Inferior parietal cortex (tissue), 1 donor: ENCODE measurements at regions not wholly inside any gene's neighbourhood (a gene's known extent, or its start where the extent isn't known, plus 50 kb on each side); places are given as distances from the start of the nearest gene placed in this dataset.

Experiments
- DNase-seq: peaks from one replicate; pipeline ENCODE4 v3.0.0-alpha.2; 2016; ENCODE audit errors: extremely low spot score

DNA sequence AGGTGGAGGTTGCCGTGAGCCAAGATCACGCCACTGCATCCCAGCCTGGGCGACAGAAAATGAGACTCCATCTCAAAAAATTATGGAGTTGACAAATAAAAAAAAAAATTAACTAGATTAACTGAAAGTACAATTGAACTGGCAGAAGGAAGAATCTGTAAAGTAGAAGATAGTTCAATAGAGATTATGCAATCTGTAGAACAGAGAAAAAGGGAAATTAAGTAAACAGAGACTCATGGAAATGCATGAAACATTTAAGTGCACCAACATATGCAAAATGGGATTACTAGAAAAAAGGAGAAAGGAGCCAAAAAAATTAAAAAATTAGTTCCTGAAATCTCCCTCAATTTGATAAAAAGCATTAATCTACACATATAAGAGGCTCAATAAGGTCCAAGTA, 188.8 kb upstream of the KHDRBS2 start:
- no peak for DNase-seq

GRCh38 chr6:62466607-62467006, 180.6 kb upstream of the KHDRBS2 start:
- no peak for DNase-seq

DNA sequence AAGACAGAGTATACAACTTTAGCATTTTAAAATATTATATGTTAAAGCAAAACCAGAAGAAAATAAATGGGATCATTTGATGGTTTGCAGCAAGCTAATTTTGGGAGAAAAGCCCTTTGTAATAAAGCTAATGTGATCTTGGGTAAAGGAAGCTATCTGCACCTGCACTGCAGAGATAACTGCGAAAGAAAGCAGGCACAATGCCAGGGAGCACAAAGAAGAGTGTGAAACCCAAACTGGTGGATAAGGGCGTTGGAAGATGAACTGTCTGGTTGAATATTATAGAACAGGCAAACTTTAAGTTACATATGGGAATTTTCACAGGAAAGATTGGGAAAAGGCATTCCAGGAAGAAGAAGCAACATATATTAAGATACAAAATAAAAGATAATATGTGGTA, 179.2 kb upstream of the KHDRBS2 start:
- DNase-seq: no peak

DNA sequence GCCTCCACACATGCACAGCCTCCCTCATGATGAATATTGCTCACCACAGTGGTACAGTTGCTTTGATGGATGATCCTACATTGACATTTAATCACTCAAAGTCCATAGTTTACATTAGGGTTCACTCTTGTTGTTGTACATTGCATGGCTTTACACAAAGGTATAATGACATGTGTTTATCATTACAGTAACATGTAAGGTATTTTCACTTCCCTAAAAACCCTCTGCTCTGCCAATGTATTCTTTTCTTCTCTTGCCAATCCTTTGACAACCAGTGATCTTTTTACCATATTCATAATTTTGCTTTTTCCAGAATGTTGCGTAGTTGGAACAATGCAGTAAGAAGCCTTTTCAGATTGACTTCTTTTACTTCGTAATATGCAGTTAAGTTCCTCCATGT, 166.6 kb upstream of the KHDRBS2 start:
- DNase-seq: no peak

- no peak for DNase-seq
These were observed 160.8 kb upstream of the KHDRBS2 start for GRCh38 chr6:62446647-62447316.

DNA sequence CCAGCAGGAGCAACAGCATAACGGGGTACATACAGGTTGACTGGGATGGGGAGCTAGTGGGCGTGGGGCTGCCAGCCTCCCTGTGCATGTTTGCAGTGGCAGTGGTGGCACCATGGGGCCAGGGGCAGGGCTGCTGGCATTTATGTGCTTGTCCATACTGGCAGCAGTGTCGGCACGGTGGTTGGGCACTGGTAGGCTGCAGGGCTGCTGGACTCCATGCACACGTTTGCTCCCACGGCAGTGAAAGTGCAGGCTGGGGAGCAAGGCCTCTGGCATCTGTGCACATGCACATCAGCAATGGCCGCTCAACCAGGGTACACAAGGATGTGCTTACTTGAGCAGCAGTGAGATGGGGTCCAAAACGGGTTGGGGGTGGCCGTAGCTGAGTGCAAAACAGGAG, 159.5 kb upstream of the KHDRBS2 start:
- DNase-seq: no peak

DNA sequence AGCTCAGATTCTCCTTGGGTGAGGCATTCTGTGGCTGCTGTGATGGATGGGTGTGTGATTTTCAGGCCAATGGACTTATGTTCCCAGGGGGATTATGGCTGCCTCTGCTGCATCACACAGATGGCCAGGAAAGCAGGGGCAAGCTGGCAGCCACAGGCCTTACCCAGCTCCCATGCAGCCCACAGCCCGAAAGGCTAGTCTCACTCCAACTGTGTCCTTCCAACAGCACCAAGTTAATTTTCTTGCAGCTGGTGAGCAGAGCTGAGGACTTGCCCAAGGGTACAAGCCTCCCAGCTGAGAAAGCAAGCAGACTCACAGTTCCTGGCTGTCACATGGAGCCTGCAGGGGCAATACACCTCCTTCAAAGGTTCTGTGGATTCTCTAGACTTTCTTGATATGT, 155.2 kb upstream of the KHDRBS2 start:
- no peak for DNase-seq

DNA sequence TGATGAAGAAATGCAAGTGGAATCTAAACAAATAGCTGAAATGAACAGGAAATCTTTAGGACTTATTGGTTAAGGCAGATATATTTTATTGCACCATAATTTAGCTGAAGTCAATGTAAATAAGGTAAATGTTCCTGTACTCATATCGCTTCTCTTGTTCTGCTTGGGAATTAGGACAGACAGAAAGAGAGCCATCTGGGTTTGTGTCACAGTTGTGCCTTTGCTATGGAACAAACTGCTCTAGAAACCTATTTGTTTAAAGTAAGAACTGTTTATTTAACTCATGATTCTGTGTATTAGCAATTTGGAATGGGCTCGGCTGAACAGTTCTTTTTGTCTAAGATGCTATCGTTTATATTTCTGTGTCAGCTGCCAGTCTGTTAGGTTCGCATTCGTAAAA, 143.8 kb upstream of the KHDRBS2 start:
- DNase-seq: no peak

DNA sequence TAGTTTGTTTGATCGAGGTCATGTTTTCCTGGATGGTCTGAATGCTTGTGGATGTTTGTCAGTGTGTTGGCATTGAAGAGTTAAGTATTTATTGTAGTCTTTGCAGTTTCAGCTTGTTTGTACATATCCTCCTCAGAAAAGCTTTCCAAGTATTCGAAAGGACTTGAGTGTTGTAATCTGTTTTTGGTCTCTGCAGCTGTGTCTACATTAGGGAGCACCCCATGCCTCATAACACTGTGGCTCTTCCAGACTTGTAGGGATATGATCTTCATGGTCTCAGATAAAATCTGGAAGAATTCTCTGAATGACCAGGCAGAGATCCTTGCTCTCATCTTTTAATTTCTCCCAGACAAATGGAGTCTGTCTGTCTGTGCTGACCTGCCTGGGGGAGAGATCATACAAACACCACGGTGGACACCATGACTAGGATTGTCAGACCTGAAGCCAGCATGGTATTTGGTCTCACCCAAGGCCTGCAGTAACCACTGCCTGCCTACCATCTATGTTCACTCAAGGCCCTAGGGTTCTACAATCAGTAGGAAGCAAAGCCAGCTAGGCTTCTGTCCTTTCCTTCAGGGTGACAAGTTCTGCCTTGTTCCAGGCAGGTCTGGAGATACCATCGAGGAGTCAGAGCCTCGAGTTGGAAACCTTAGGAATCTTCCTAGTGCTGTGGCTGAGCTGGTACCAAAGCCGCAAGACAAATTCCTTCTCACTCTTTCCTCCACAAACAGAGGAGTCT, 114.7 kb upstream of the KHDRBS2 start:
- DNase-seq: no peak

GRCh38 chr6:62393608-62394007, 107.6 kb upstream of the KHDRBS2 start:
- DNase-seq: no peak

DNA sequence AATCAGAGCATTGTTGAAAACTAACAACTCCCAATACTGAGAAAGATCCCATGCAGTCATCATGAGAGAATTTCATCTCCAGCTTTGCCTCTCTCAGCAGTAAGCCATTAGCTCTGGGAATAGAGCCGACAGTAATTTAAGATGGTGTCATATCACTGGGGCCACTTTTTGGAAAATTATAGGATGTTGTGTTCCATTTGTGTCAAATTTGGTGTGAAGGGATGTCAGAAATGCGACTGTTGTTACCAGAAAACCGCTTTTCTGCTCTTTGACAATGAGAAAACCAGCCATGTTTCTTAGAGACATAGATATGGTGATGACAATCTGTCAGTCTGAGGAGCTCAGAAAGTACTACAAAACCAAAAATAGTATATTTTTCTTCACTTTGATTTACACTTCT, 106.3 kb upstream of the KHDRBS2 start:
- DNase-seq: no peak

GRCh38 chr6:62391358-62391757, 105.3 kb upstream of the KHDRBS2 start:
- no peak for DNase-seq

DNA sequence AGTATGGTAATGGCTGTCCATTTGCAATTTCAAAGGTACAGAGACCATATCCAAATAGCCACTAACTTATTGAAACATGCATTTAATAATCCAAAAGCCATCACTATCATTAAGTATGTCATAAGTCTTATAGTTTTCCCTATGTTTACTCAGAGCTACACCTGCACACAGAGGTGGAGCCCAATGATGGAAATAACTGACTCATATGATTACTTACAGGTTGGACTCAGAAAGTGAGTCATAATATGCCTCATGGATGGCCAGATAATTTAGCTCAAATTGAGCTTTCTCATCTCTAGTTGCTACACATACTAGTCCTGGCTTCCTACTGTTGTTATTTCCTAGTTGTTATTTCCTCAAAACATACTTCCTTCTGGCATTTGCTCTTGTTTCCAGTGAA, 104.4 kb upstream of the KHDRBS2 start:
- no peak for DNase-seq

DNA sequence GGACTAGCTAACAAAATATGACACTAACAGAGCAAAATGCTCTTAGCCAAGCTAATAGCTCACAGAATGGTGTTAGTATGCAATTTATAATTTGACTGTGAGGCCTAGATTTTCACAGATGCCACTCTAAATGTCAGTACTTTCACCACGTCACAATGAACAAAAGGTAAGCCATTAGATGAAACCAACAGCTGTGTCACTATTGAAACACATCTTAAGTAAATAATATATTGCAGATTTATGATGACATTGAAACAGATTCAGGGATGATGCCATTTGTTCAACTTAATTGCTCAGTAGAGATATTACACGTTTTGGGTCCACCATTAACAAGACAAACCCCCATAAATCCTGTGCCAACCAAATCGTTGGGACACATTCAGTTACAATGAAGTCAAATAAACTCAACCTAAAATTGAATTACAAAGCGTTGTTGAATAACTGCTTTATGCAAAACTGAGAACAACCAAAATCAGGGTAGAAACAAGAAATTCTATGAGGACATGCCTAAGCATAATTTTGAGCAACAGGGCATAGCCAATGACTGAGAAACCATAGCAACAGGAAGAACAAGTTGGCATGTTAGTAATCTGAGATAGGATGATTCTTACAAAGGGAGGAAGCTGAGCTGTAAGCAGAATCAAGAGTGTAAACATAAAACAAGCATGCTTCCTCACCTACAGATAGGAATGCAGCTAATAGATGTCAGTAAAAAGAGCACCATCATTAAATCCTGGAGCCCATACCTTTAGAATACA, 85.6 kb upstream of the KHDRBS2 start:
- DNase-seq: no peak

DNA sequence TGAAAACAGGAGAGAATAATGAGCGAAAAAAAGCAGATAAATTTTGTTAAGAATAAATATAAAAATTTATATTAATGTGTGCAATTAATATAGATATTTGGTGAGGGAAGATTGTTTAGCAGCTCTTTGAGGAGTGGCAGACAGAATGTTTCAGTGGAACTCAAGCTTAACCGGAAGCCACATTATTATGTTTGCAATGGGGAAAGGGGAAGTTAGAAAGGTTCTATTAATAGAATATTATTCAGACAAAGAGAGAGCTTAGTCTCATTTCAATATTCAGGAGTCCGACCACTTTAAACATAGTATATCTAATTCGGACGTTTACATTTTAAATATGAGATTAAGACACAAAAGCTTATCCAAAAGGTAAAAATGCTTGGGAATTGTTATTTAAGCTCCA, 81.6 kb upstream of the KHDRBS2 start:
- no peak for DNase-seq

DNA sequence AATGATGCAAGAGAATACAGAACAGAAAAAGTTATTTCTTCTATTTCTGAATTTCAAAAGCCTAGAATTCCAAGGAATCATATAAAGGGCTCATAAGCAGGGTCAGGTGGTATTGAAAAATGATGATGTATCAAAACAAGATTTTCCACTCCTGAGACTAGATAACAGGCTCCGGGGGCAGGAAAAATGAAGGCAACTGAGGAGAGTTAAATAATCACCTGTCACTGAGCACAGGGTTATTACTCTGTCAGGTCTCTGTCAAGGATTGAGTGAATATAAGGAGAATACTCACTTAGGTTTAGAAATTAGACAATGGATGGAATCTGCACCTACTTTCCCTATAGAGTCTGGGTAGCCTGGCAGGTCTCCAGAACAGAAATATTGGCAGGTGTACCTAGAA, 76.1 kb upstream of the KHDRBS2 start:
- no peak for DNase-seq

GRCh38 chr6:62357835-62358234, 71.8 kb upstream of the KHDRBS2 start:
- DNase-seq: no peak

DNA sequence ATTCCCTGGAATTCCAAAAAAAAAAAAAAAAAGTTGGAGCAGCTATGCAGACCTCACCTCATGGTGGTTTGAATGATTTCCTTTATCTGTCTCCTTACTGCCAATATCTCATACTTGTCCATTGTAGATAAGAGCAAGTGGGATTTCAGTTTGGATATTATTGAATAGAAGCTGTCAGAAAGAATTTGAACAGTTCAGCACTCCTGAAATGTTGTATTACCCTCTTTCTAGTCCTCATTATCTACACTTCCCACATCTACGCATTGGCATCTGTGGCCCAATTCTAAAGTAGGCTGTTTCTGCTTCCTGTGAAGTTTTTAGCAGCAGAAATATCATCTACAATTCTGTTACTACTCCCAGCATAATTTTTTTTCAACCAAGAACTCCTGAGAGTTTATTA, 68.2 kb upstream of the KHDRBS2 start:
- DNase-seq: no peak

DNA sequence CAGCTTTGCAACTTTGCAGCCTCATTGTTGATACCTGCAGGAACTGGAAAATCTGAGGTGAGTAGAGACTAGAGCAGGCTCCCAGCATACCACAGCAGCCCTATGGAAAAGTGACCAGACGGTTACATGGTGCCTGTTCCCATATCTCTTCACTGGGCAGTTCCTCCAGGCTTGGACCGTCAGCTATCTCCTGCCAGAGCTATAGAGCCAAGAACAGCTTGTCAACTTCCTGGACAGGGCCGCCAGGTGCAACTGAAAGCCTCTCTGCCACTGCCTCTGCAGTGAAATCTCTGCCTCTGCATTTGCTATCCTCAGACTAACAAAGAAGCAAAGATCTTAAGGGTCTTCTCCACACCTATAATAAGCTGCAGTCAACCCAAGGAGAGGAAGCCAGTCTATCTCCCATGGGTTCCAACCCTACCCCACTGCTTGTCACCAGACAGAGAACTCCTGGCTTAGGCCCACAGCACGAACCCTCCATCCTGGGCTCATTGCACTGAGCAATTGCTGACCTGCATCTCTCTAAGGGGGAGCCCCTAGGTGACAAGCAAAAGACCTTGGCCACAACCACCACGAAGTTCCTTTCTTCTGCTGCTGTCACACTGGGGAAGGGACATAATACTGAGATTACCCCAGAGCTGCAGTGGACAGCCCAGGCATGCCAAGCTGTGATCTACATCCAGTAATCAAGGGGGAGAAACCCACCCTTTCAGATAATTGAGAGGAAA, 60.1 kb upstream of the KHDRBS2 start:
- DNase-seq: no peak

- DNase-seq: no peak
These were observed 59.4 kb upstream of the KHDRBS2 start for GRCh38 chr6:62345446-62345845.

GRCh38 chr6:62344850-62345249, 58.8 kb upstream of the KHDRBS2 start:
- DNase-seq: no peak

DNA sequence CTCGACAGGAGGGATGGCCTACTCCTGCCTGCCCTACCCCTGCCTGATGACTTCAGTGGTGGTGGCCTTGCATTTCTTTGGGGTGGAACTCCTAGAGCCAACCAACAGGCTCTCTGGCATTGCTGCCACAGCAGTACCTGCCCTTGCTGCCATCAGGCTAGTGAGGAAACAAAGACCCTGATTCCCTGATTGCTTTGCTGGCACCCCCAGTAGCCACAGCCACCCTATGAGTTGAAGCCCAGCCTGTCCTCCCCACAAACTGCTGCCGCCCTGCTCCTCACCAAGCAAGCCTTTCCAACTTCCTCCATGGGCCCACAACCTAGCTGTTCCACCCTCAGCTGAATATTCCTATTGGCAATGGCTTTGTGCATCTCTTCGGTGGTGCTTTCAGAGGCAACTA, 52.5 kb upstream of the KHDRBS2 start:
- no peak for DNase-seq
